ENCODE measurements at regions not wholly inside any gene's neighbourhood (a gene's known extent, or its start where the extent isn't known, plus 50 kb on each side); places are given as distances from the start of the nearest gene placed in this dataset.

DNA sequence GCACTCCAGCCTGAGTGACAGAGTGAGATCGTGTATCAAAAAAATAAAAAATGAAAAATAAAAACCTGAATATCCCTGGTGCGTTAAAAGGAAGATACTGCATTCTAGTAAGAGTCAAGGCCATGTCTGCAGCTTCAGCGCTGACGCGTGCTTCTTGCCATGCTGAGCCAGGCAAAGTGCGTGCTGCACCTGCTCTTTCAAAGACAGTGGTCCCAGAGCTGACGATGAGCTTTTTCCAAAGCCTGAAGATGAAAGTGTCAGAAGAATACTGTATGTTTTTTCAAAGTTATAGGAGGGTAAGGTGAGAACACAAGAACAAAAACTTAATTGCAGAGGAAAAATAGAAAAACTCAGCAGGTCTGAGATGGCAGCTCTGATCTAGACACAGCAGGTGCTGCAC, 115.1 kb downstream of the RNASET2 start:
- DNase-seq: no peak

DNA sequence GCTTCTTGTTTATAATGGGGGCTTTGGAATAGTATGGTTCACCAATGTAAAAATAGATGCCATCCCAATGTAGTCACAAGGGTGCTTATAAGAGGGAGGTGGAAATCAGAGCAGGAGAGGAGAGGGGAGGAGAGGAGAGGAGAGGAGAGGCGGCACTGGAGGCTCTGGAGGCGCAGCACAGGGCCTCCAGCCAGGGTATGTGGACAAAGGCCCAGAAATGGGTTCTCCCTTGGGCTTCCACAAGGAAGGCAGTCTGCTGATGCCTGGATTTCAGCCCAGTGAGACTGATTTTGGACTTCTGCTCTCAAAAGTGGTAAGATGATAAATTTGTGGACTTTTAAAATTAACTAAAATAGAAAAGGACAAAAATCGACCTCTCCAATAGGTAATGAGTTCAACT, 116.8 kb downstream of the RNASET2 start:
- DNase-seq: no peak

DNA sequence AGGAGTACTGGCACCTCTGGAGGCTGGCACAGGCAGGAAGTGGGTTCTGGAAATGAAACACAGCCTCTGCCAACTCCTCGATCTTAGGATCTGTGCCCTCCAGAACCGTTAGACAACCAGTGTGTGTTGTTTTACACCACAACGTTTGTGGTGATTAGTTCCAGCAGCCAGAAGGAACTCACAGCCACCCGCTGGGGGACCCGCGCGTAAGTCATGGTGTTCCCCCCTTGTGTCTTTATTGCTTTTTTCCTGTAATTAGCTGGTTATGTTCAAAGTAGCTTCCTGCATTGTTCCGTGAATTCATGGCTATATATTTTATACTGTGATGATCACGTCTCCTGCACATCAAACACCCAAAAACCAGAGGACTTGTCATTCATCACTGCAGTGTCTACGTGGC, 117.4 kb downstream of the RNASET2 start:
- no peak for DNase-seq

DNA sequence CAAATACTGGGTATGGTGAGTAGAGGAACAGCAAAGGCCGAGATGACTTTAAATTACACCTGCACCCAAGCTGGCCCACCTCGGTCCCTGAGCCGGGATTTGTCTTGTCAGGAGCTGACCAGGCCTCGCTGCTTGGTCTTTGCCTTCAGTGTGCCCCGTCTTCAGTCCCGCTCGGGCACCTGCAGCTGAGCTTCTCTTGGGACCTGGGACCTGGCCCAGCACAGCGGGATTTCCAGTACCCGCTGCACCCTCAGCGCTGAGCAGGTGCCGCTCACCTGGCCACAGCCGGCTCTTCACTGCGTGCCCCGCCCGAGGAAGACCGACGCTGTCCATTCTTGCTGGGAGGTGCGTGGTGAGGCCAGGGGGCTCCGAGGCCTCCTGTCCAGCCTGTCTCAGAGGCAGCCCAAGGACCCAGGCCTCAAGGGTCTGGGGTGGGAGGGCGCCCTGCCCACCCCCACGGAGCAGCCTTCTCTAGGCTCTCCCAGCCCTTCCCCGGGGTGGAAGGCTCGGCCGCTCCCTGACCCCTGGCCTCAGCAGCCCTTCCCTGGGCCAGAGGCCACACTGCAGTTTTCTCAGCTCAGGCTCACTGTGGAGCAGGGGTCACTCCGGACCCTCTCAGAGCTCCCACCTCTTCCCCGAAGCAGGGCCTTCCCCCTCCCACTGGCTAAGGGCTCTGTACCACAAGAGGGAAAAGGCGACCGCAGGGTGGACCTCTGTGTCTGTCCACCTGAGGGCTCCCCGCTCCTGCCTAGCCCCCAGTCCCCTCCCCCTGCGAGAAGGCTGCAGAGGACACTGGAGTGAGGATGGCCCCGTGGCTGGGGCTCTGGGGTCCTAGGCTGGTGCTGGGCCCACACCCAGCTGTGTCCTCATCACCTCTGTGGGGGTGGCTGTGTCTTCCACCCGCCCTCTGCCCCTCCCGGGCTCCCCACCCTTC, 119.3 kb downstream of the RNASET2 start:
- DNase-seq: no peak

DNA sequence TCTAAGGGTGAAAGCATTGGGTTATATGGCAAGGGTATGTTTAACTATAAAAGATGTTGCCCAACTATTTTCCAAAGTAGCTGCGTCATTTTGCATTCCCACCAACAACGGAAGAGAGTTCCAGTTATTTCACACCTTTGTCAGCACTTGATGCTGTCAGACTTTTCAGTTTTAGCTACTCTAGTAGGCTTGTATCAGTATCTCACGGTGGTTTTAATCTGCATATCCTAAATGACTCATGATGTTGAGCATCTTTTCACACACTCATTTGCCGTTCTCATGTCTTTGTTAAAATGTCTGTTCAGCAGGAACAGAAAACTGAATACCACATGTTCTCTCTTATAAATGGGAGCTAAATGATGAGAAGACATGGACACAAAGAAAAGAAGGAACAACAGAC, 122.3 kb downstream of the RNASET2 start:
- DNase-seq: no peak

DNA sequence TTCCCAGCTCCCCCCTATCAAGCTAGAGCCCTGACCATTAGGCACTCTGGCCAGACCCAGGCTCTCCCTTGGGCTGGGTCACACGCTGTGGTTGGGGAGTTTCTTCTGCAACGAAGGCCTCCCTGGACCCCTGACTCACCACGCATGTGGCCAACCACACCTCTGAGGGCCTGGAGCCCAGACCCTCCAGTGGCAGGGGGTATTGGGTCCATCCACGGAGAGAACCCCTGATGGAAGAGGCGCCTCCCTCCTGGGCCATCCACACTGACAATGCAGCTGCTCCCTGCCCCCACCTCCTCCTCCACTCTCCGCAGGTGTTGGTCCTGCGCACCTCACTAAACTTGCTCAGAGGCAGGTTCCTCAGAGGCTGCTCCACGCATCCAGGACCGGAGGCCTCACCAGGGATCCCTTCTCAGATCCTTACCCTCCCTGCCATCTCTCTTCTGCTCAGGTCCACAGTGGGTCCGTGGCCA, 125.4 kb downstream of the RNASET2 start:
- DNase-seq: no peak

DNA sequence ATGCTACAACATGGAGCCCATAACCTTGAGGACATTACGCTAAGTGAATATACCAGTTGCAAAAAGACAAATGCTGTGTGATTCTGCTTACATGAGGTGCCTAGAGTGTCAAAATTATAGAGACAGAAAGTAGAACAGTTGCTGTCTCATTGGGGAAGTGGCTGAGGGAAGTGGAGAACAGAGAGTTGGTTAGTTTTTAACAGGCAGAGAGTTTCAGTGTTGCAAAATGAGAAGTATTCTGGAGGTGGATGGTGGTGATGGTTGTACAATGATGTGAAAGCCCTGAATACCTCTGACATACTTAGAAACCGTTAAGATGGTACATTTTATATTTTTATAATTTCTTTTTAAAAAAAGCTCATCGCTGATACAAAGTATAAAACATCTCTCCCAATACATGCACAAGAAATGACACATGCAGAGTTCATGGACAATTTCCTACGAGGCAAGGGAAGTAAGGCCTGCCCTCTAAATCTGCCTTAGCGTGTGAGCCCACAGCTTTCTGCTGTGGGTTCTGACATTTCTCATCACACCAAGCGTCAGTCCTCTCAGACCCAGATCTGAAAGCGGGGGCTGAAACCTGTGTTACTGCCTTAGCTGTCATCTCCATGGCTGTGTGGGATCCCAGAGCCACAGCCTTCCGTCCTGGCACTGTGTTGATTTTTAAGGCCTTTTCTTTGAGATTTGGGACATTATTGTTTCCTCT, 126.0 kb downstream of the RNASET2 start:
- no peak for DNase-seq

DNA sequence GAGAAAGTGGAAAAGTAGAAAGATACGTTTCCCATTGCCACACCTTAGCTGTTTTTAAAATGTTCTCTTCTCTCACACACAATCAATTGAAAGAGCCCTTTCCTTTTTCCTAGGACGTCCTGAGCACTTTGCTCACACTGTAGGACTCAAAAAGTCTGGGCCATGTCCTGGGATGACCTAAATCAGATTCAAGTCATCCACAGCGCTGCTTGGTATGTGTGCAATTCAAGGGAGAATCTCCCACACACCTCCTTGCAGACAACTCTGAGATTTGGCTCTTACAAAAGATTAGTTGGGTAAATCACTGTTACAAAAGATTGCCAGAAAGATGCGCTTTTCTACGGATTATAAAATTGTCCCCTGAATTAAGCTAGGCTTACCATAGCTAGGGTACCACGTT, 130.1 kb downstream of the RNASET2 start:
- no peak for DNase-seq

DNA sequence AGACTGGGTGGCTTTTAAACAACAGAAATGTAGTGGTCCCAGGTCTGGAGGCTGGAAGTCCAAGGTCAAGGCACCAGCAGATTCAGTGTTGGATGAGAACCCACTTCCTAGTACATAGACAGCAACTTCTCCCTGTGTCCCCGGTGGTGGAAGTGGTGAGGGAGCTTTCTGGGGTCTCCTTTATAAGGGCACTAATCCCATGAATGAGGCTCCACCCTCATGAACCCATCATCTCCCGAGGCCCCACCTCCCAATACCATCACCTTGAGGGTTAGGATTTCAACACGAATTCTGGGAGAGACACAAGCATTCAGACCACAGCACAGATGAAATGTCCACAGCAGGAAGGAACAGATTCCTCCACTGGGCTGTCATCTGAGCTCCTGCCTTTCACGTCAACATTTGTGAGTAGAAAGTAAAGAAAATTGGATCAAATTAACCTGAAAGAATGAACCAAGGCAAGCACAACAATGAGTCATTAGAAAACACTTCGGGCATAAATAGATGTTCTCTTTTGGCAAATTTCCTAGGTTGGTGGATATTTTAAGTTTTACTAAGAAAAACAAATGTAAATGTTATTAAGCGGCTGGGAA, 130.7 kb downstream of the RNASET2 start:
- DNase-seq: no peak

DNA sequence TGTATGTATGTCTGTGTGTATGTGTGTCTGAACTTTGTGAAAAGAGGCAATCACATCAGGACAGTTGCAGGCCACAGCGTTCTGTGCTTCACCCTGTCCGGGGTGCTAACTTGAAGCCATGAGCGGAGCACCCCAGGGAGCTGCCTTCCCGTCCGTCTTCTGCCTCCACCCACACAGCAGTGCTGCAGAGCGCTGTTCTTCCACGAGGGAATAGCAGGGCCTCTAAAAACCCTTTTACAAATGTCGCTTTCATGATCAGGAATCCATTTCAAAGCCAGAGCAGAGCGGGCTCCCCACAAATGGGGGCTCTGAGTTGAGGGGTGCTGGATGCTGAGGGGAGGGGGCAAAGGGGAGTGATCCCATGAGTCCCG, 131.5 kb downstream of the RNASET2 start:
- no peak for DNase-seq

DNA sequence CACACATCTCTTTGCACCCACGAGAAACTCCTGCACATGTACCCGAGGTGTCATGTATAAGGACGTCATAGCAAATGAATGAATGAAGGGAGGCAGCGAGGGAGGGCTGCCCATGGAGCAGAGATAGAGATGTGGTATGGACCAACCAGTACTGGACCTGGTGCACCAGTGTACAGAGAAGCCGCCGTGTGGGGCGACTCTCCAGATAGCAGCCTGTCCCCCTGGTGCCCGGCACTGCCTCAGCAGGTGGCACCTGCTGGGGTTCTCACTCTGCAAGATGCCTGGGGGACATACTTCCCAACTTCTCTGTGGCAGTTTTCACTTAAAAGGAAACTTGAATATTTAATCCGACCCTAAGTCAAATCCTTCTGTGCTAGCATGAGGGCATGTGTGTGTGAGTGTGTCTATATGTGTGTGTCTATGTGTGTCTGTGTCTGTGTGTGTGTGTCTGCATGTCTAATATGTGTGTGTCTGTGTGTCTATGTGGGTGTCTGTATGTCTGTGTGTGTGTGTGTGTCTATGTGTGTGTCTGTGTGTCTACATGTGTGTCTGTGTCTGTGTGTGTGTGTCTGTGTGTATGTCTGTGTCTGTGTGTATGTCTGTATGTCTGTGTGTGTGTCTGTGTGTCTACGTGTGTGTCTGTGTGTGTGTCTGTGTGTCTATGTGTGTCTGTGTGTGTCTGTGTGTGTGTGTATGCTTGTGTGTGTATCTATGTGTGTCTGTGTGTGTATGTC, 132.0 kb downstream of the RNASET2 start:
- DNase-seq: no peak

DNA sequence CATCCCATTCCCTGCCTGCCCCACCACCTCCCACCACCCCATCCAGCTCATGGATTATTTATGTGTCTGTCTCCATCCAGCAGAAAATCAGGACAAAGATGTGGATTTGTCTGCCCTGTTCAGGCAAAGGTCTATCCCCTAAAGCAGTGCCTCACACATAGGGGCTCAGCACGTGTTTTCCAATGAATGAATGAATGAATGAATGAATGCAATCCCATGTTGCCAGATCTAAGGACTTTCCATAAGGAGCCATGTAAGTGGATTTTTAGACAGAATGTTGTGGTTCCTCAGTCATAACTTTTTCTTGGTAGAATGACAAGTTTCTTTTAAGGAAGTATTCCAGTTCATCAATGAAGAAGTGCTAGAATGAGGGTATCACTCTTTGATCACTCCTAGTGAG, 133.7 kb downstream of the RNASET2 start:
- DNase-seq: no peak

DNA sequence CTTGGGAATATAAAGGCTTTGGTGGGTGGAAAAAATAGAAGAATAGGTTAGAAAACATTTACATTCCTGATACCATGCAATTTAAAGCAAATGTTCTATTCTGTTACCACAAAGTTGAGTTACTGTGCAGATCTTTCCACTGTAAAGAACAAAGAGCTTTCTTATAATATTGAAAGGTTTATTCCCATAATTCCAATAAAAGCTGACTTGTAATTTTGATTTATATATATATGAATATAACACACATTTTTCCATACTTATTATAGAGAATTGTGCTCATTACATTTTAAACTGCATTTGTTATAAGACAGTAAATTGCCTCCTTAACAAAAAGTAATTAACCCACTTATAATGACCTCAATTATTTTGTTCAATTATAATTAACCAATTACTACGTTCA, 135.9 kb downstream of the RNASET2 start:
- DNase-seq: no peak

DNA sequence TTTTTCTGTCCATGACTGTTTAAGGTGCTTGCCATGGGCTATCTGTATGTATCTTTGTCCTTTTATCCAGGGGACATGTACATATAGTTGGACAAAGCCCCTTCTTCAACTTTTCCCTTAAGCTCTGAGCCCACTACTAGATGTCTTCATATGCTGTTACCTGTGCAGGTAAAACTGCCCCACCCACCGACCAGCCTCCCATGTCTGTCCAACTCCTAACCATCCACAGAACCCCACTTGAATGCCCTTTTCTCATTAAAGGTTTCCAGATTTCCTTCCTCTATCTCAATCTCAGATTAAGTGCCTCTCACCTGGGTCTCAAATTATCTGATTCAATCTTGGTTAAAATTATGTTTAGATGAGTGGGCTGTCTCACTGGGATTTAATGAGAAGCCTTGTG, 136.3 kb downstream of the RNASET2 start:
- DNase-seq: no peak

DNA sequence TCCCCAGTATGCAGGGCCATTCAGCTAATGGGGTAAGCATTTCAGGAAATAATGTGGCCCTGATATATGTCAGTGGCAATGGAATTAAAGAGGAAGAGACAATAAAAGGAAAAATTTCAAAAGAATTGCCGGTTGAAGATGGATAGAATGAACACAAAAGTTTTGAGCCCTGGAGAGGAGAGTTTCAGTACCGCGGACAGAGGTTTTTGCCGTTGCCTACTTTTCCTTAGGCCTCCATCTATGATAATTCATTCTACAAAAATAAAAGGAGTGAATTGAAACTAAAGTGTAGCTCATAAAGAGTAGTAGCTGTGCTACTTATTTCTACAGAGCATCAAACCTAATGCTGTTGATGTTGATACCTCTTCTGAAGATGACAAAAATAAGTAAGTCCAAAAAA, 140.7 kb downstream of the RNASET2 start:
- DNase-seq: no peak

DNA sequence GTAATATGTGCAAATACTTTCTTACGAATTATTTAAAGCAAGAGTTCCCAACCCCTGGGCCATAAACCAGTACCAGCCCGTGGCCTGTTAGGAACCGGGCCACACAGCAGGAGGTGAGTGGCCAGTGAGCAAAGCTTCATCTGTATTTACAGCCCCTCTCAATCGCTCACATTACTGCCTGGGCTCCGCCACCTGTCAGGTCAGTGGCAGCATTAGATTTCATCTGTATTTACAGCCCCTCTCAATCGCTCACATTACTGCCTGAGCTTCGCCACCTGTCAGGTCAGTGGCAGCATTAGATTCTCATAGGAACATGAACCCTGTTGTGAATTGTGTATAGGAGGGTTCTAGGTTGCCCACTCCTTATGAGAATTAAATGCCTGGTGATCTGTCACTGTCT, 142.0 kb downstream of the RNASET2 start:
- no peak for DNase-seq

DNA sequence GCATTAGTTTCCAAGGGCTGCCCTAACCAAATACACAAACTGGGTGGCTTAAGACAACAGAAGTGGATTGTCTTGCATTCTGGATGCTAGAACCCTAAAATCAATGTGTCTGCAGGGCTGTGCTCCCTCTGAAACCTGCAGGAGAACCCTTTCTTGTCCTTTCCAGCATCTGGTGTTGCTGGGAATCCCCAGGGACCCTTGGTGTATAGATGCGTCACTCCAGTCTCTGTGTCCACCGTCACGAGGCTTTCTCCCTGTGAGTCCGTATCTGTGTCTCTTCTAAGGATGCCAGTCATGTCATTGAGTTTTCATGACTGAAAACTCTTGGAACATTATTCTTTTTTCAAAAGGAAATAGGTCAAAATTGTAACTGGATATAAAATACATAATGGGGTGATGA, 142.9 kb downstream of the RNASET2 start:
- DNase-seq: no peak

DNA sequence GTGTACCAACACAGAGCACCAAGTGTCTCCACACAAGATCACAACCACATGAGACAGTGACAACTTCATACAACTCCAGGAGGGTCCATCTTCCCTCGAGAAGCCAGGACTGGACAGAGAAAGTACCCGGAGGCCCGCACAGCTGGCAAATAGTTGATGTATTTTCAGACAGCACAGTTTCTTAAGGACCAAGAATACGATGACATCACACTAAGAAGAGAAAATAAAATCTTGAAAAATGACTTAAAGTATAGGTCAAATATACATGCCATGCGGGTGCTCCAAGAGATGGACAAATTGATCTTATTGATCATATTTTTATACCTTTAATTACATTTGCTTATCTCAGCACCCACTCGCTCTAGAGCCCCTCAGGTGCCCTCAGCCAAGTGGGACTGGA, 145.5 kb downstream of the RNASET2 start:
- no peak for DNase-seq

DNA sequence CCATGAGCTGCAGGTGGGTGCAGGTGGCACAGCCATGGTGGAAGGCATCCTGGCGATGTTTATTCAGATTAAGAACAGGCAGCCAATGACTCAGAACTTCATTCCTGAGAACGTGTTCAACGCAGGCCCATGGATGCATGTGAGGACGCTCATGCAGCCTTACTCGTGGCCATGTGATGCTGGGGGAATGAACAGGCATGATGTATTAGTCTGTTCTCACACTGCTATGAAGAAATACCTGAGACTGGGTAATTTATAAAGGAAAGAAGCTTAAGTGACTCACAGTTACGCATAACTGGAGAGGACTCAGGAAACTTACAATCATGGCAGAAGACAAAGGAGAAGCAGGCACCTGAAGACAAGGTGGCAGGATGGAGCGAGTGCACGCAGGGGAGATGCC, 146.6 kb downstream of the RNASET2 start:
- no peak for DNase-seq

DNA sequence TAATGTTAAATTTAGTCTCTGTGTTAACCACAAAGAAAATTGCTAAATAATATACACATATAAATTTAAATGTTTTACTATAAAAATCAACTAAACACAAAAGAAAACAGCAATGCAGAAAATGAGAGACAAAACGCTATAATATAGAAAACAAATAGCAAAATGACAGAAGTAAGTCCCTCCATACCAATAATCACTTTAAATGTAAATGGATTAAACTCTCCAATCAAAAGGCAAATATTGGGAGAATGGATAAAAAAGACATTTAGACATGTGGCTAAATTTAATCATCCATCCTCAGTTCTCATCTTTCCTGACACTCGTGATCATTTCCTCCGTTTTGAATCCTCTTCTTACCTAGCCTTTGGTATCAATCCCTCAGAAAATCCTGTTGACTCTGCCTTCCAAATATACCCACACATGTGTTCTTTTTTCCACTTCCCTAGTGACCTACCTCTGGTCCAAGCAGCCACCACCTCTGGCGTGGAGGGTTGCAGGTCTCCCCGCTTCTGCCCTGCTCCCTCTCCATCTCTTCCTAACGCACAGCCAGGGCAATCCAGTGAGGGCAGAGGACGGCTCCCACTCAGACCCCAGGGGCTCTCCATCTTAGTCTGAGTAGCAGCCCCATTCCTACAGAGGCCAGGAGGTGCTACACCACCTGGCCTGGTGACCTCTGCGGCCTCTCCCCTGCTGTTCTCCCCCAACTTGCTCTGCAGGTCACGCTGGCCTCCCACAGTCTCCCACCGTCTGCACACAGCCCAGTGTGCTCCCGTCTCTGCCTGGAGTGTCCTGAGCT, 149.2 kb downstream of the RNASET2 start:
- no peak for DNase-seq

DNA sequence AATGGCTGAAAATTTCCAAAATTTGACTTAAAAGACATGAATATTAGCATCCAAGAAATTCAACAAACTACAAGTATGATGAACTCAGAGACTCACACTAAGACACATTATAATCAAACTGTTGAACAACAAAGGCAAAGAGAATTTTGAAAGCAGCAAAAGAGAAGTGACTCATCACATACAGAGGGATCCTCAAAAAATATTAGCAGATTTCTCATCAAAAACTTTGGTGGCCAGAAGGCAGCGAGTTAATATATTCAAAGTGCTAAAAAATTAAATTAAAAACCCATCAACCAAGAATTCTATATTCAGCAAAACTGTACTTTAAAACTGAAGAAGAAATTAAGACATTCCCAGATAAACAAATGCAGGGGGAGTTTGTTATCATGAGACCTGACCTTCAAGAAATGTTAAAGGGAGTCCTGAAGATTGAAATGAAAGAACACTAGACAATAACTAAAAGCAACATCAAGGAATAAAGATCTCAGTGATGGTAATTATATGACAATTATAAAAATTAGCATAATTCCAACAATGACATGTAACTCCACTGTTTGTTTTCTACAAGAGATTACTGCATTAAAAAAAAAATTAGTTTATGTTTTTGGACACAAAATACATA, 150.0 kb downstream of the RNASET2 start:
- no peak for DNase-seq

DNA sequence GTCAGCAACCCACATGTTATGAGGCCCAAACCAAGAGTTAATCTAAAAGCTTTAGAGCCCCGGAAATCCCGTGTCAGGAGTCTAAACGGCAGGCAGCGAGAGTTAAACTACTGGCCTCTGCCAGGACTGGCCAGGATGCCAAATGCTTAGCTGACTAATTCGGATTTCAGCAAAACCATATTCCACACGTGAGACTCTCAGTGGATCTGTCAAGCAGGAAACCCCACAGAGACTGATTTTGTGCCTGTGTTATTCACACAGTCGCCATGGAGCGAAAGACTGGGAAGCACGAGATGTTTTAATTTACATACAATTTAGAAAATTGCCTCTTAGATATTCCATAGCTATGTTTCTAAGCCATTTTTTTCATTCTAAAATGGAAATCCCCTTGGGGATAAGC, 152.9 kb downstream of the RNASET2 start:
- DNase-seq: no peak

All from NCI-H446 (cell line).